Fibroblast of pulmonary artery (primary cell): ENCODE measurements at regions not wholly inside any gene's neighbourhood (a gene's known extent, or its start where the extent isn't known, plus 50 kb on each side); places are given as distances from the start of the nearest gene placed in this dataset.

Source experiments
- DNase-seq: peaks from one replicate; pipeline ENCODE4 v3.0.0-alpha.2; 2010; ENCODE audit warnings: low read depth
- H3K4me3 ChIP-seq: replicated peaks from 2 replicates; pipeline ENCODE4 v1.5.1; 2011; ENCODE audit warnings: low read depth, mild to moderate bottlenecking, control low read depth, low read length, moderate library complexity
- TF ChIP-seq, protein P1 (sequence below): IDR thresholded peaks from 2 replicates; pipeline ENCODE4 v1.5.1; 2011; ENCODE audit warnings: mild to moderate bottlenecking, control low read depth, low read length, inconsistent platforms; ENCODE audit errors: missing control alignments

DNA sequence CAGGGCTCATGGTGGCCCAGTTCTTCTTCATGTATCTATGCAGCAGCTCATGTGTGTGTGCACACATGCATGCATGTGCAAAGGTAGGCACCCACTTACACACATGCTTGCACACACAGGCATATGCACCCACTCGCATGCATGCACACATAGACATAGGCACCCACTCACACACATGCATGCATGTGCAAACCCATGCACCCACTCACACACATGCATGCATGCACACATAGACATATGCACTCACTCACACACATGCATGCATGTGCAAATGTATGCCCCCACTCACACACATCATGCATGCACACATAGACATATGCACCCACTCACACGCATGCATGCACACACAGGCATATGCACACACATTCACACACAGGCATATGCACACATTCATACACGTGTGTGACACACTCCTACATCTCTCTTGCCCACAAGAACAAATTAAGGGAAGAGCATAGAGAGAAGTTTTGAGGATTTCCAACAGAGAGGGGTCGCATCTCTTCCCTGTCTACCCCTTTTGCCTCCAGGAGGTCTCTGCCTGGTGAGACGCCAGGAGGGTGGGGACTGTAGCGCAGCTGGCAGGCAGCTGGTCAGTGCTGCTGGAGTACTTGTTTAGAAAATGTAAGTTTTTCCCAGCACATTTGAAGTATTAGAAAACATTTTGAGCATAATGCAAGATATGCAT, 63.9 kb upstream of the ARHGEF7 start:
- H3K4me3 ChIP-seq = no peak overlapping the region
- TF ChIP-seq, protein P1, sequence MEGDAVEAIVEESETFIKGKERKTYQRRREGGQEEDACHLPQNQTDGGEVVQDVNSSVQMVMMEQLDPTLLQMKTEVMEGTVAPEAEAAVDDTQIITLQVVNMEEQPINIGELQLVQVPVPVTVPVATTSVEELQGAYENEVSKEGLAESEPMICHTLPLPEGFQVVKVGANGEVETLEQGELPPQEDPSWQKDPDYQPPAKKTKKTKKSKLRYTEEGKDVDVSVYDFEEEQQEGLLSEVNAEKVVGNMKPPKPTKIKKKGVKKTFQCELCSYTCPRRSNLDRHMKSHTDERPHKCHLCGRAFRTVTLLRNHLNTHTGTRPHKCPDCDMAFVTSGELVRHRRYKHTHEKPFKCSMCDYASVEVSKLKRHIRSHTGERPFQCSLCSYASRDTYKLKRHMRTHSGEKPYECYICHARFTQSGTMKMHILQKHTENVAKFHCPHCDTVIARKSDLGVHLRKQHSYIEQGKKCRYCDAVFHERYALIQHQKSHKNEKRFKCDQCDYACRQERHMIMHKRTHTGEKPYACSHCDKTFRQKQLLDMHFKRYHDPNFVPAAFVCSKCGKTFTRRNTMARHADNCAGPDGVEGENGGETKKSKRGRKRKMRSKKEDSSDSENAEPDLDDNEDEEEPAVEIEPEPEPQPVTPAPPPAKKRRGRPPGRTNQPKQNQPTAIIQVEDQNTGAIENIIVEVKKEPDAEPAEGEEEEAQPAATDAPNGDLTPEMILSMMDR = no peak
- DNase-seq = no peak

DNA sequence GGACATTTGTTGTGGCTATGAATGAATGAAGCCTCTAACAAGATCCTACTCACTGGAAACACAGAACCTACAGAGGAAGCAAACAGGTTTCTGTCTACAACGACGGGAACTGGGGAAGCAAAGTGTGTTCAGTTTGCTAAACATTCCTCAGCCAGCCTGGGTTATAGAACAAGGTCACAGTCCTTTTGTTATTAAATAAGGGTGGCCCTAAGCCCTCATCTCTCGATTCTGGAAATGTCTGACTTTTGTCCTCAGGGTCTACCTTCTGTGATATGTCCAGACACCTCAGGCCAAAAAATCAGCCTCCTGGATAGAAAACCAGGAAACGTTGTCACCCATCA, 64.6 kb upstream of the ARHGEF7 start:
- TF ChIP-seq, protein P1 = no peak
- DNase-seq = no peak
- H3K4me3 ChIP-seq = no peak overlapping the region

DNA sequence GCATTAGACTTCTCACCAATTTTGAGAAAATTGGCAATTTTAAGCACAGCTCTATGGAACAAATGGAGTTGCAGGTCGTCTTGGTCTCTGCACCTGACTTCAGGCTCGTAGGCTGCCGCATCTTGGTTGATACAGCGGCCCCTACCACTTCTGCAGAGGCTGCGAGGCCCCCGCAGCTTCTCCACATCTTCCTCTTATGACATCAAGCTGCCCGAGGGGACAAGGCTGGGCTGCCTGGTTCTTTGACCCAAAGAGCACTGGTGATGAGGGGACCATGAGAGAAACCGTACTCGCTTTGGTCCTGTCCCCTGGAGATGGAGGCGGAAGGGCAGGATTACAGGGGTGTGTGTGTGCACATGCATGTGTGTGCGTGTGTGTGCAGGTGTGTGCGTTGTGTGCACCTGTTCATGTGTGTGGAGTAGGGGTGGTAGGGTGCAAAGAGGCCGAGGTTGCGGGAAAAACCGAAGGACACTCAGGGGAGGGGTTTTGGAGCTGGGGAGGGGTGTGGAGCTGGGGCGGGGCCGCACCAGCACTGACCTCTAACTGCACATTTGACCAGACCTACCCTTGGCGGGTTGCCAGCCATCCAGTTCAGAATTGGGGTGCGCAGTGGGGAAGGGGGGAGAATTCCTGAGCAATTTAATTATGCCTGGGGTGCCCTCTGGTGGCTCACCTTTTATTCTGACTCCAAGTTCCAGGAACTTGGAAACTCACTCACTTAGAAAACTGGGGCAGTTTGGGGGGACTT, 65.1 kb upstream of the ARHGEF7 start:
- TF ChIP-seq, protein P1 = peak; percentile 50
- H3K4me3 ChIP-seq = no peak overlapping the region
- DNase-seq = peak; percentile 42

DNA sequence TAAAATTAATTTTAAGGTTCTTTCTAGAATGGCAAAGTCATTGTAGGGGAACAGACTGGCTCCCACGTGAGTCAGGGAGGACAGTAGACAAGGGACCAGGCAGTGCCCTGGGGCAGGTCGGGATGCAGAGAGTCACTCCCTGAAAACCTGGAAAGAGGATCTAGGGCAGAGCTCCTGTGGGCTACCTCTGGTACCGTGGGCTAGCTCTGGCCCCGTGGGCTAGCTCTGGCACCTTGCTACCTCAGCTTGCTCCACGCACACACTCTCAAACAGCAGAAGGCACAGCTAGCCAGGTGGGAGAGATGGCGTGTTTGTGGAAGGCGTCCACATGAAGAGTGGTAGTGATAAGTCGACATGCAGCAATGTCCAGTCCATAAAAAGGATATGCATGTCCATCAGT, 66.7 kb upstream of the ARHGEF7 start:
- no peak overlapping the region for H3K4me3 ChIP-seq
- DNase-seq = no peak

DNA sequence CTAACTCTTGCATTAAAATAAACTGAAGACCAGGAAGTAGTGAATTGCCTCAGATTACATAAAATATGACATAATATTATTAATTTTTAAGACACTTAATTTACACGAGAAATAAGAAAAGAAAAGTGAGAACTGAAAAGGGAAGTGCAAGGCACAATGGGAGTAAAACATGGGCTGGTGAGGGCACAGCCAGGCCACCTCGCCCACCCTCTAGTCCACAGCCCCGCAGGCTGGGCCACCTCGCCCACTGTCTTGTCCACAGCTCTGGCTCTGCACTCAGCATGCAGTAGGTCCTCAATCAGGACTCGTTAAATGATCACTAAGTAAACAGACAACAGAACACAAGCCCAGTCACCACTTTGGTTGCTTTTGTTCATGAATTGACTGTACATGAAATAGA, 67.8 kb upstream of the ARHGEF7 start:
- TF ChIP-seq, protein P1 = no peak
- no peak overlapping the region for H3K4me3 ChIP-seq
- DNase-seq = no peak

More for the DNA sequence above, 66.7 kb upstream of the ARHGEF7 start:
- TF ChIP-seq, protein P1 = no peak

DNA sequence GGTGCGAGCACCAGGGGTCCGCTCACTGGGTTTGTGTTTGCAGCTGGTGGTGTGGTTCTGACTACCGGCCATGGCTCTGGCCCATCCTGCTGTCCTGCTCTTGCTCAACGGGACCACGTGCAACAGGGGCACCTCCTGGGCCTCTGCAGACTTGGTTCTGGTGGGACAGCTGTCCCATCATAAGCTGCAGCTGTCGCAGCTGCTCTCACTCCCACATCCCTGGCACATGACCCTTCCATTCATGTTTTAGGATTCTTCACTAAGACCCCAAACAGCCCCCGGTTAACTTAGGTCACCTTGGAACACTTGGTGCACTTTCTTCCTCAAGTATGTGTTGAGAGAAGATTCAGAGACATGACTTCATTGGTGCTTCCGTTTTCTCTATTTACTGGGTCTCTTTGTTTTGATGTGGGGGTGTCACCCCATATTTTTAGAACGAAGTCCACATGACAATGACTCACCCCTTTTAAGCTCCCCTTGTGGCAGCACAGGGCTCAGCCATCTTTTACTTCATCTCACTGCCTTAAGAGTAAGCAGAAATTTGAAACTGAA, 68.4 kb upstream of the ARHGEF7 start:
- TF ChIP-seq, protein P1 = peak; percentile 40
- H3K4me3 ChIP-seq = no peak overlapping the region
- peak; percentile 40 for DNase-seq
